Skeletal muscle satellite cell (primary cell): ENCODE measurements at regions not wholly inside any gene's neighbourhood (a gene's known extent, or its start where the extent isn't known, plus 50 kb on each side); places are given as distances from the start of the nearest gene placed in this dataset.

Experiments
- H3K27me3 ChIP-seq: 2 replicates; pipeline ENCODE4 v1.7.0; 2013; ENCODE audit warnings: low read length; ENCODE audit not compliant: control insufficient read depth, insufficient read depth
- H3K36me3 ChIP-seq: 2 replicates; pipeline ENCODE4 v1.7.0; 2013; ENCODE audit warnings: mild to moderate bottlenecking, control low read depth, low read length; ENCODE audit not compliant: insufficient read depth
- H3K4me1 ChIP-seq: 2 replicates; pipeline ENCODE4 v1.7.0; 2013; ENCODE audit warnings: low read length; ENCODE audit not compliant: control insufficient read depth, insufficient read depth
- H3K4me2 ChIP-seq: 2 replicates; pipeline ENCODE4 v1.7.0; 2013; ENCODE audit warnings: mild to moderate bottlenecking, low read length
- H3K4me3 ChIP-seq: 2 replicates; pipeline ENCODE4 v1.7.0; 2013; ENCODE audit warnings: low read length
- H3K9ac ChIP-seq: 2 replicates; pipeline ENCODE4 v1.7.0; 2013; ENCODE audit warnings: mild to moderate bottlenecking, low read depth, low read length, moderate library complexity
- H3K9me3 ChIP-seq: replicated peaks from 2 replicates; pipeline ENCODE4 v1.7.0; 2013; ENCODE audit warnings: mild to moderate bottlenecking, control low read depth, low read length

- H3K9me3 ChIP-seq = no peaks in the 10 kb centered on the region
- H3K4me1 ChIP-seq = no peaks in the 10 kb centered on the region
- no peak overlapping the region for H3K9ac ChIP-seq
- H3K4me3 ChIP-seq = no peak overlapping the region
- H3K36me3 ChIP-seq = no peaks in the 10 kb centered on the region
- H3K27me3 ChIP-seq = no peaks in the 10 kb centered on the region
- no peak overlapping the region for H3K4me2 ChIP-seq
These were observed 581.4 kb downstream of the TNS3 start for GRCh38 chr7:47000561-47000960.

- Histone ChIP-seq H3K4me2 (no peak overlapping the region), H3K9me3 (no peaks in the 10 kb centered on the region), H3K4me1 (no peaks in the 10 kb centered on the region), H3K9ac (no peak overlapping the region), H3K27me3 (no peaks in the 10 kb centered on the region), H3K4me3 (no peak overlapping the region), H3K36me3 (no peaks in the 10 kb centered on the region)
These were observed 582.0 kb downstream of the TNS3 start for GRCh38 chr7:46999866-47000265.

- H3K27me3 ChIP-seq = no peaks in the 10 kb centered on the region
- H3K9ac ChIP-seq = no peak overlapping the region
- H3K4me1 ChIP-seq = no peaks in the 10 kb centered on the region
- no peak overlapping the region for H3K4me3 ChIP-seq
- no peaks in the 10 kb centered on the region for H3K36me3 ChIP-seq
- H3K9me3 ChIP-seq = no peaks in the 10 kb centered on the region
- H3K4me2 ChIP-seq = no peak overlapping the region
These were observed 584.9 kb downstream of the TNS3 start for GRCh38 chr7:46996972-46997371.

GRCh38 chr7:46993396-46993795 is 588.5 kb downstream of the TNS3 start:
- Histone ChIP-seq H3K36me3 (no peaks in the 10 kb centered on the region), H3K4me1 (no peaks in the 10 kb centered on the region), H3K27me3 (no peaks in the 10 kb centered on the region), H3K9me3 (no peaks in the 10 kb centered on the region), H3K9ac (no peak overlapping the region), H3K4me2 (no peak overlapping the region), H3K4me3 (no peak overlapping the region)

- H3K36me3 ChIP-seq = no peaks in the 10 kb centered on the region
- no peak overlapping the region for H3K9ac ChIP-seq
- H3K9me3 ChIP-seq = no peaks in the 10 kb centered on the region
- no peak overlapping the region for H3K4me2 ChIP-seq
- H3K4me3 ChIP-seq = no peak overlapping the region
- H3K4me1 ChIP-seq = no peaks in the 10 kb centered on the region
- H3K27me3 ChIP-seq = no peaks in the 10 kb centered on the region
These were observed 591.1 kb downstream of the TNS3 start for GRCh38 chr7:46990761-46991160.

GRCh38 chr7:46989247-46989646 is 592.7 kb downstream of the TNS3 start:
- Histone ChIP-seq H3K9ac (no peak overlapping the region), H3K36me3 (no peaks in the 10 kb centered on the region), H3K27me3 (no peaks in the 10 kb centered on the region), H3K9me3 (no peaks in the 10 kb centered on the region), H3K4me3 (no peak overlapping the region), H3K4me2 (no peak overlapping the region), H3K4me1 (no peaks in the 10 kb centered on the region)

GRCh38 chr7:46982928-46983327 is 599.0 kb downstream of the TNS3 start:
- no peak overlapping the region for H3K4me2 ChIP-seq
- no peaks in the 10 kb centered on the region for H3K36me3 ChIP-seq
- no peak overlapping the region for H3K4me3 ChIP-seq
- no peaks in the 10 kb centered on the region for H3K4me1 ChIP-seq
- no peak overlapping the region for H3K9ac ChIP-seq
- H3K9me3 ChIP-seq = no peaks in the 10 kb centered on the region
- H3K27me3 ChIP-seq = no peaks in the 10 kb centered on the region

- no peak overlapping the region for H3K9ac ChIP-seq
- no peaks in the 10 kb centered on the region for H3K4me1 ChIP-seq
- H3K27me3 ChIP-seq = no peaks in the 10 kb centered on the region
These were observed 602.5 kb downstream of the TNS3 start for GRCh38 chr7:46979439-46979838.

GRCh38 chr7:46975493-46975892 is 606.4 kb downstream of the TNS3 start:
- Histone ChIP-seq H3K4me1 (peaks cover 7% of the 10 kb centered on the region), H3K27me3 (no peaks in the 10 kb centered on the region), H3K9me3 (no peaks in the 10 kb centered on the region), H3K4me3 (no peak overlapping the region), H3K9ac (no peak overlapping the region), H3K4me2 (no peak overlapping the region), H3K36me3 (no peaks in the 10 kb centered on the region)

More at GRCh38 chr7:46979439-46979838, 602.5 kb downstream of the TNS3 start:
- no peaks in the 10 kb centered on the region for H3K36me3 ChIP-seq
- no peak overlapping the region for H3K4me3 ChIP-seq
- H3K9me3 ChIP-seq = no peaks in the 10 kb centered on the region
- H3K4me2 ChIP-seq = no peak overlapping the region

GRCh38 chr7:46972205-46972604 is 609.7 kb downstream of the TNS3 start:
- H3K4me1 ChIP-seq = peaks cover 16% of the 10 kb centered on the region
- no peak overlapping the region for H3K9ac ChIP-seq
- H3K36me3 ChIP-seq = no peaks in the 10 kb centered on the region
- no peak overlapping the region for H3K4me2 ChIP-seq
- no peaks in the 10 kb centered on the region for H3K27me3 ChIP-seq
- no peaks in the 10 kb centered on the region for H3K9me3 ChIP-seq
- H3K4me3 ChIP-seq = no peak overlapping the region

GRCh38 chr7:46970476-46970875 is 611.4 kb downstream of the TNS3 start:
- no peaks in the 10 kb centered on the region for H3K27me3 ChIP-seq
- no peaks in the 10 kb centered on the region for H3K36me3 ChIP-seq
- H3K9ac ChIP-seq = no peak overlapping the region
- H3K4me2 ChIP-seq = no peak overlapping the region
- H3K4me1 ChIP-seq = peaks cover 16% of the 10 kb centered on the region
- H3K9me3 ChIP-seq = no peaks in the 10 kb centered on the region
- no peak overlapping the region for H3K4me3 ChIP-seq

GRCh38 chr7:46970131-46970430 is 611.8 kb downstream of the TNS3 start:
- H3K4me1 ChIP-seq = peaks cover 16% of the 10 kb centered on the region
- no peak overlapping the region for H3K4me2 ChIP-seq
- H3K36me3 ChIP-seq = no peaks in the 10 kb centered on the region
- H3K9ac ChIP-seq = no peak overlapping the region
- peaks cover under 1% of the 10 kb centered on the region for H3K9me3 ChIP-seq
- H3K27me3 ChIP-seq = no peaks in the 10 kb centered on the region
- H3K4me3 ChIP-seq = no peak overlapping the region
